ENCODE measurements at regions not wholly inside any gene's neighbourhood (a gene's known extent, or its start where the extent isn't known, plus 50 kb on each side); places are given as distances from the start of the nearest gene placed in this dataset.

- TF ChIP-seq POLR2A (IDR thresholded peaks at IDR 0.05; ENCODE audit: low read length) = no peak
- no peak for TF ChIP-seq GATA1 (IDR thresholded peaks at IDR 0.05; ENCODE audit: low read depth, low read length)
Observed at GRCh38 chr13:73782450-73783449, 351.5 kb downstream of the KLF12 start.
